Stimulated activated CD4-positive, alpha-beta T cell treated with anti-CD3 and anti-CD28 coated beads, Interleukin-15, amount 100 ng/mL, for 1 hour (primary cell): ENCODE measurements at regions not wholly inside any gene's neighbourhood (a gene's known extent, or its start where the extent isn't known, plus 50 kb on each side); places are given as distances from the start of the nearest gene placed in this dataset.
"Not testable (repeated sequence)": the region's sequence is repeated elsewhere in the genome, so short reads cannot be mapped to it uniquely, and the experiment has no call there.

Source experiments
- DNase-seq, 2 donors: peaks; one replicate each; pipeline ENCODE4 v3.0.0-alpha.2; 2020; ENCODE audit warnings: low read depth in 1 of 2, low spot score in 1 of 2

DNA sequence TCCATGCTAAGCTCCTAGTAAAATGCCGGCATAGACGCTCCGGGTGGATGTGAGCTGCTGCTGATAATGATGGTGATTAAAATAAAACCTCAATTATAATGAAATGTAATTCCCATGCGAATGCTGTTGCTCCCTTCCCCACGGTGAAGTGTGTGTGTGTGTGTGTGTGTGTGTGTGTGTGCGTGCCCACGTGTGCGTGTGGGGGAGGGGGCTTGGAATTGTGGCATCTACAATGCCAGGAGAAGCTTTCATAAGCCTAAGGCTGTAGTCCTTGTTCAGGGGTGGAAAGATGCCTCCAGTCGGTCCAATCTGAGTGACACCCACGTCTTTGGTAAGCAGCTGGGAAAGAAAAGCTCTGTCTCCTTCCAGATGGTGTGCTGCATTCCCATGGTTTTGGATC, 137.9 kb downstream of the CDH26 start:
- no peak for DNase-seq

DNA sequence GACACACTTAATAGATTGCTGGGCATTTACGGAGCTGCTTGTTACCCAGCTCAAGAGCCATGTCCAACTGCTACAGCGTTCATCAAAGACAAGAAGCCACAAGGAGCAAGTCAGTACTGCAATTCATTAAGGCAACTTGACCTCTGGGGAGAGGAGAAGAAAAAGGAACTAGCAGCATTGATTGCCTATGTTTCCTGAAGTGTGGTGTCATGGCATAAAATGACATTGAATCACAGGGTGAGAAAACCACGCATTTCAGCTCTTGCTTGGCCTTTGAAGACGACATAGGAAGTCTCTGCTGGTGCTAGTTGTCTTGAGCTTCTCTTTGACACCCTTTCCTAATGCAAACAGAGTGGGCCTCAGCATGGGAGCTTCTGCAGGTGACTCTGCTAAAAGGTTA, 139.1 kb downstream of the CDH26 start:
- DNase-seq = no peak

GRCh38 chr20:60100780-60101179, 142.6 kb downstream of the CDH26 start:
- DNase-seq = no peak

DNA sequence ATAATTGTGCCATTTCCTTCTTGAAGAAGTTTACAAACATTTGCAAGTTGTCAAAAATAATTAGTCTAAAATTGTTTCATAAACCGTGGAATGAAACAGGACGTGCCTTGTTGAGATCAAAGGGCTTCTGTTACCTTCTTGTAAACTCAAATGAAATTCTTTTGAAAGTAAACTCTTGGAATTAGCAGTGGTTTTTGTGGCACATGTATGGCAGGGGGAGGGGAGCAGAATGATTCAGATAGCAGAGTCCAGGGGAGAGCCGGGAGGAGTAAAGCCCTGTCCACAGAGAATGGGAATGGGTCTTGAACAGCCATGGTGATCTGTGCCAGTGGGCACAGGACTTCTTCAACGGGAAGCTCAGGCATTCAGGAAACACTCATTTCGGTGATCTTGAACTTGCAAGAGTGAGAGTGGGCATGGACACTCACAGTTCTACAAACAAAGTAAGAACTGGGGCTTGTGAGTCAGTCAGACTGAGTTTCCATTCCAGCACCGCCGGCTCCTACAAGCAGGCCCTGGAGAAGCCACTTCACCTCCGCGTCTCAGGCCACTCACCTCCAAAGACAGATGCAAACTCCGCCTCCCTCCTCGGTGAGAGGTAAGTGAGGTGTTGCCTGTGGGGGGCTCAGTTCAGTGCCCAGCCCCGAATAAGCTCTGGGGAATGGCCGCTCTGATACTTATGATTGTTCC, 143.1 kb downstream of the CDH26 start:
- no peak for DNase-seq

DNA sequence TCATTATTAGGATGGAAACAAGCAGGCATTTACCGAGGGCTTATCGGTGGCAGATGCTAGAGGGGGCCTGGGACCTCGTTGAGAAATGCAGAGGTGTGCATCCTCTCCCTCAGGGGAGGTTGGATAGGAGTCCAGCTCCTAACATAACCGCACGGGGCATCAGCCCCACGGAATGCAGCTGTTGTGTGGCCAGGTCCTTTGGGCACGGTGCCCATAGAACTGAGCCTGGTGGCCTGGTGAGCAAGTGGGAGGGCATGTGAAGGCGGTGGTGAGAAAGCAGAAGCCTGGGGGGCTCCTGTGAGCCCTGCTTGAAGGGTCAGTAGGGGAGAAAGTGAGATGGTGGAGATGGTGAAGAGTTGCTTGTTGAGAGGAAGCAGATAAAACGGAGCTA, 143.7 kb downstream of the CDH26 start:
- no peak for DNase-seq

GRCh38 chr20:60102665-60103210, 144.5 kb downstream of the CDH26 start:
- DNase-seq = no peak

DNA sequence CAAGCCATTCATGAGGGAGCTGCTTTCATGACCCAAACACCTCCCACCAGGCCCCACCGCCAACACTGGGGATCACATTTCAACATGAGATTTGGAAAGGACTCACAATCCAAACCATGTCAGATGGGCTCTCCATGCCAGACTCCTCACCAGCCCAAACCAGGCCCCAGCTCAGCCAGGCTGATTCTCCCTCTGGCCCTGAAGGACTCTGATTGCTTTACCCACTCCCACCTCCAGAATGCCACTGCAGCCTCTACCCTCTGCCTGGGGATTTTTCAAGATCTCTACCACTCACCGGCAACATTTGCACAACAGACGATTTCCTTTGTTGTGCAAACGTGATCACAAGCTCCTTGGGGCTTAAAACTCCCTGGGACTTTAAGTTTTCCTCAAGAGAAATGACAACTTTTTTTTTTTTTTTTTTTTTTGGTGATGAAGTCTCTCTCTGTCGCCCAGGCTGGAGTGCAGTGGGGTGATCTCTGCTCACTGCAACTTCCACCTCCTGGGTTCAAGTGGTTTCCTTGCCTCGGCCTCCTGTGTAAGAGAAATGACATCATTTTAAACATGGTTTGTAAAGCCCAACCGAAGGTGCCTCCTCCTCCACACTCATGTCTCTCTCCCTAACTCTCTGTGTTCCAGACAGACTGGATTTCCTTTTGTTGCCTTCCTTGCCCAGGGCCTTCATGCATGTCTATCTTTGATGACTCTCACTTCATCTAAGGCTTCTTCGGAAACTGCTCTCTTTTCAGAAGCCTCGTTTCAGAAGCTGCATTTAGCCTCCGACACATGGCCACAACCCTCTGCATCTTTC, 147.0 kb downstream of the CDH26 start:
- no peak for DNase-seq

DNA sequence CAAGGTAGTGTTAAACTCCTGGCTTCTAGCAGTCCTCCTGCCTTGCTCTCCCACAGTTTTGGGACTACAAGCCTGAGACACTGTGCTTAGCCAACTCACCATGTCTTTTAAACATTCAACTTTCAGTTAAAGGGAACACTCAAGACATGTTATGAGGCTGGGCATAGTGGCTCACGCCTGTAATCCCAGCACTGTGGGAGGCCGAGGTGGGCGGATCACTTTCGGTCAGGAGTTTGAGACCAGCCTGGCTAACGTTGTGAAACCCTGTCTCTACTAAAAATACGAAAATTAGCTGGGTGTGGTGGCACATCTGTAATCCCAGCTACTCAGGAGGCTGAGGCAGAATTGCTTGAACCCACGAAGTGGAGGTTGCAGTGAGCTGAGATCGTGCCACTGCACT, 148.0 kb downstream of the CDH26 start:
- not testable (repeated sequence) for DNase-seq

GRCh38 chr20:60107621-60108390, 149.6 kb downstream of the CDH26 start:
- DNase-seq = no peak

GRCh38 chr20:60108397-60108796, 150.2 kb downstream of the CDH26 start:
- no peak for DNase-seq

DNA sequence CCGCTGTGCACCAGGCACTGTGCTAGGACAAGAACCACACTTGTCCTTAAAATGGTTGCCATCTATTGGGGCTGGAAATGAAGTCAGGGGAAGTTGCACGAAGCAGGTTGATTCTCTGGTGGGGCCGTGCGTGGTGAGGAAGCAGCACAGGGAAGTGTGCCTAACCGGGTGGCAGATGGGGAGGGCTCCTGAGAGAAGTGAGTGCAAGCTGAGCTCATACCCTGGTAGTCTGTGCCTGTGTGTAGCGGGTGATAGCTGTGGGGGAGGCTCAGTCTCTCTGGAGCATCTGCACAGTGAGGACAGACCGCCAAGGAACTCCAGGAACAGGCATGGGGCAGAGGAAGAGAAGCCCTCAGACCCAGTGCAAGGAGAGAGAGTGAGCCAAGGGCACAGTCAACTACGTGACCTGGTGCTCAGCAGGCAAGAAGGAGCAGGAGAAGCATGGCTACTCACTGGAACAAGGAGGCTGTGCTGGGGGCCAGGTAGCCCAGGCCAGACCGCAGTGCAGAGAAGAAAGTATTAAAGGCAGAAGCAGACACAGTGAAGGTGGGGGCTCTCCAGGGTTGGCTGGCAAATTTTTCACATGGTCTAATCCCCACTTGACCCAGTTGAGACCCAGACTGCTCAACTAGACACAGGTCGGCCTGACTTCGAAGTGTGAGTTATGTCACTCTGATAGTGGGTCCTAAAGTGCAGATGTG, 155.0 kb downstream of the CDH26 start:
- no peak for DNase-seq

GRCh38 chr20:60113771-60114170, 155.5 kb downstream of the CDH26 start:
- no peak for DNase-seq

GRCh38 chr20:60115451-60115850, 157.2 kb downstream of the CDH26 start:
- DNase-seq = no peak

GRCh38 chr20:60116128-60116909, 158.1 kb downstream of the CDH26 start:
- DNase-seq = no peak

- no peak for DNase-seq
Observed at GRCh38 chr20:60117065-60117464, 158.8 kb downstream of the CDH26 start.

- no peak for DNase-seq
Observed at GRCh38 chr20:60121903-60122302, 163.7 kb downstream of the CDH26 start.

DNA sequence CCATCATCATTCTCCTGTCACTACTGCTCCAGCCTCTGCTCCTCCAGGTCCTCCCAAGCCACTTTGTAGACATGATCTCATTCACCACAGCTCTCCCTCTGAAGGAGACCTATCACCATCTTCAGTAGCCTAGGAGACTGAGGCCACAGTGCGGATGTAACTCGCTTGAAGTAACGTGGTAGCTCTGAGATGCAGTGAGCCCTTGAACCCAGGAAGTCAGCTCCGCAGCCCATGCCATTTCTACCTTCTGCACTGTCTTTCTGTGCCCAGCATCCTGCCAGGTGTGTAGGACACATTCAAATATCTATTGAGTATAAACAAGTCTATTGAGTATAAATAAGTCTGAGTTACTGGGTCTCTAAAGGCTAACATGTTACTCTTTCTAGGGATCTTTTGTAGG, 164.4 kb downstream of the CDH26 start:
- DNase-seq = no peak

GRCh38 chr20:60123096-60123495, 164.9 kb downstream of the CDH26 start:
- no peak for DNase-seq

DNA sequence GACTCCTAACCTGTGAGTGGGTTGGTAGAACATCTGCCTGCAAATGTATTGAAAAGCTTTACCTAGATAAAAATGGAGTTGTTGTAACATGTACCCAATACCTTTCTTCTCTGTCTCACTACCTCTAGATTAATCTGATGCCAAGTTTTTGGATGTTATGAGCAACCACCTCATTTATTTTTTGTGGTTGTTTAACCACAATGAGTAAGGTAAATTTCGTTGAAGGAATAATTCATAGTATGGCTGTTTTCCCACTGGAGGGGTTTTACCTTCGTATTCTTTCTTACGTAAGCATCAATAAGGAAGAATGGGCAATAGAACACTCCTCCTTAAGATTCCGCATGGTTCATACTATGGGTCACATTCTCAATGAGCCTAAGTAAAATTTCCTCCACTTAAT, 165.4 kb downstream of the CDH26 start:
- no peak for DNase-seq

DNA sequence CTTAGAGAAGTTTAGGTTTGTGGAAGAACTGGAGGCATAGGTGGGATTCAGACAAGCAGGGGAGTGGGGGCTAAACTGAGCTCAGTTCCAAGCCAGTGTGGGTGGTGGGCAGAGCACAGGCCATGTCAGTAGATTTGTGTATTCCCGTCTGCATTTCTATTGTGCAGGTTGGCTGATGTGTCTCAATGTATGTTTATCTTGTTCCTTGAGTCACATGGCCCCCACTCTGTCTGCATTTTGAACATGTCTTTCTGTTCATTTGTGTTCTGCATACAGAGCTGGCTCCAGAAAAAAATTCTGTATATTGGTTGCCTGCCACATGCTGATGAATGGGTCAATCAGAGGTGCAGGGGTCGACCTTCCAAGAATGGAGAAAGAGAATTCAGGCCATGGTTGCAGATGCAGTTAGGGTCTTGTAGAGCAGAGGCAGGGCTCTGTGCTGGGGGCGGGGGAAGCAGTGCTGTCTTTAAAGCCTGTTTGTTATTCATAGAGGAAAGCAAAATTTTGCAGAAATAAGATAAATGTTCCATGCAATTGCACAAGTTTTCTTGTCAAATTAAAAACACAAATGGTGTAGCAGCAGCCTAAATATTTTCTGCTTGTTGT, 166.7 kb downstream of the CDH26 start:
- no peak for DNase-seq
